ENCODE measurements at regions not wholly inside any gene's neighbourhood (a gene's known extent, or its start where the extent isn't known, plus 50 kb on each side); places are given as distances from the start of the nearest gene placed in this dataset.

GRCh38 chr13:62633448-62633847, 1217.8 kb upstream of the PCDH20 start (continued):
- no peak for TF ChIP-seq CTCF (IDR thresholded peaks at IDR 0.05; ENCODE audit: low read depth, low read length, missing input control)
- TF ChIP-seq GABPA (IDR thresholded peaks at IDR 0.05 in 1 of 2, conservative IDR thresholded peaks at IDR 0.05 in 1 of 2) = no peak
- no peak for TF ChIP-seq RXRA (IDR thresholded peaks at IDR 0.05)

- no peak for DNase-seq (ENCODE audit: low spot score)
- Histone ChIP-seq H3K36me3 (ENCODE audit: control insufficient read depth in 4 of 4, insufficient read depth in 3 of 4, low read depth in 1 of 4, low read length in 3 of 4) (no peaks in the 10 kb centered on the region), H3K27ac (ENCODE audit: low read depth in 1 of 2, low read length in 2 of 2) (no peak overlapping the region), H3K27me3 (ENCODE audit: control insufficient read depth in 4 of 4, insufficient read depth in 4 of 4, low read length in 3 of 4) (no peaks in the 10 kb centered on the region), H3K9me3 (ENCODE audit: control insufficient read depth in 4 of 4, low read length in 3 of 4) (no peaks in the 10 kb centered on the region), H3K4me3 (ENCODE audit: low read depth in 1 of 3, low read length in 3 of 3) (no peak overlapping the region), H3K4me1 (ENCODE audit: control insufficient read depth in 4 of 4, insufficient read depth in 4 of 4, low read length in 3 of 4) (peaks cover 0 to 2% (median 0%) of the 10 kb centered on the region in 4 donors), H3K9ac (ENCODE audit: low read depth in 1 of 2, low read length in 2 of 2) (no peak overlapping the region)
- TF ChIP-seq JUND (IDR thresholded peaks at IDR 0.05) = no peak
- TF ChIP-seq REST (IDR thresholded peaks at IDR 0.05) = no peak
- TF ChIP-seq NR2F2 (IDR thresholded peaks at IDR 0.05) = no peak
- TF ChIP-seq YY1 (IDR thresholded peaks at IDR 0.05) = no peak
- TF ChIP-seq ZBTB33 (IDR thresholded peaks at IDR 0.05) = no peak
- no peak for TF ChIP-seq HNF4G (IDR thresholded peaks at IDR 0.05)
- no peak for TF ChIP-seq GABPA (IDR thresholded peaks at IDR 0.05 in 1 of 2, conservative IDR thresholded peaks at IDR 0.05 in 1 of 2)
- no peak for TF ChIP-seq FOXA2 (IDR thresholded peaks at IDR 0.05)
- TF ChIP-seq RXRA (IDR thresholded peaks at IDR 0.05) = no peak
- WGBS = 97% methylated on average over 2 of the region's 2 CpGs
Observed at GRCh38 chr13:62631619-62632018, 1216.0 kb upstream of the PCDH20 start.

- H3K9me3 ChIP-seq (ENCODE audit: control insufficient read depth in 4 of 4, low read length in 3 of 4) = peaks cover 0 to 1% (median 0%) of the 10 kb centered on the region in 4 donors
- no peak overlapping the region for H3K9ac ChIP-seq (ENCODE audit: low read depth in 1 of 2, low read length in 2 of 2)
- H3K27ac ChIP-seq (ENCODE audit: low read depth in 1 of 2, low read length in 2 of 2) = no peak overlapping the region
- no peaks in the 10 kb centered on the region for H3K27me3 ChIP-seq (ENCODE audit: control insufficient read depth in 4 of 4, insufficient read depth in 4 of 4, low read length in 3 of 4)
- H3K4me1 ChIP-seq (ENCODE audit: control insufficient read depth in 4 of 4, insufficient read depth in 4 of 4, low read length in 3 of 4) = peaks cover 0 to 2% (median 0%) of the 10 kb centered on the region in 4 donors
- no peak overlapping the region for H3K4me3 ChIP-seq (ENCODE audit: low read depth in 1 of 3, low read length in 3 of 3)
- no peaks in the 10 kb centered on the region for H3K36me3 ChIP-seq (ENCODE audit: control insufficient read depth in 4 of 4, insufficient read depth in 3 of 4, low read depth in 1 of 4, low read length in 3 of 4)
- DNase-seq (ENCODE audit: low spot score) = no peak
- TF ChIP-seq RAD21 (IDR thresholded peaks at IDR 0.05) (no peak), ZBTB33 (IDR thresholded peaks at IDR 0.05) (no peak), YY1 (IDR thresholded peaks at IDR 0.05) (no peak), ATF3 (IDR thresholded peaks at IDR 0.05) (no peak), HNF4G (IDR thresholded peaks at IDR 0.05) (no peak), SP1 (IDR thresholded peaks at IDR 0.05) (no peak), NR2F2 (IDR thresholded peaks at IDR 0.05) (no peak), TAF1 (conservative IDR thresholded peaks at IDR 0.05) (no peak), RXRA (IDR thresholded peaks at IDR 0.05) (no peak), GABPA (IDR thresholded peaks at IDR 0.05 in 1 of 2, conservative IDR thresholded peaks at IDR 0.05 in 1 of 2) (no peak), FOXA2 (IDR thresholded peaks at IDR 0.05) (no peak), REST (IDR thresholded peaks at IDR 0.05) (no peak)
Observed at GRCh38 chr13:62631124-62631523, 1215.5 kb upstream of the PCDH20 start.

All from liver (tissue), 8 donors.